Sigmoid colon (tissue), 6 donors: ENCODE measurements at regions not wholly inside any gene's neighbourhood (a gene's known extent, or its start where the extent isn't known, plus 50 kb on each side); places are given as distances from the start of the nearest gene placed in this dataset.

Source experiments
- DNase-seq: peaks from one replicate; pipeline ENCODE4 v3.0.0-alpha.2; 2019
- H3K27ac ChIP-seq, 4 donors: fragments of 200-600 bp; sonication (generic); one replicate each; pipeline ENCODE4 v1.5.1; 2016 to 2019; ENCODE audit warnings: mild to moderate bottlenecking in 1 of 4
- H3K27me3 ChIP-seq, 3 donors: fragments of 200-600 bp; sonication (generic); one replicate each; pipeline ENCODE4 v1.5.1; 2019; ENCODE audit warnings: mild to moderate bottlenecking in 1 of 3
- H3K36me3 ChIP-seq, 4 donors: fragments of 200-600 bp; sonication (generic); one replicate each; pipeline ENCODE4 v1.5.1; 2016 to 2019
- H3K4me1 ChIP-seq, 4 donors: fragments of 200-600 bp; sonication (generic); one replicate each; pipeline ENCODE4 v1.5.1; 2017 to 2019
- H3K4me3 ChIP-seq, 4 donors: fragments of 200-600 bp; sonication (generic); one replicate each; pipeline ENCODE4 v1.5.1; 2017 to 2019; ENCODE audit warnings: mild to moderate bottlenecking in 2 of 4, moderate library complexity in 1 of 4
- H3K9me3 ChIP-seq, 4 donors: fragments of 200-600 bp in 3 of 4; sonication (generic) in 3 of 4; one replicate each; pipeline versions ENCODE4 v1.5.1 to v1.6.1; 2013 to 2019
- CTCF ChIP-seq, 4 experiments: fragments of 450-650 bp in 3 of 4; fragments of 200-600 bp in 1 of 4; IDR thresholded peaks; one replicate each; pipeline ENCODE4 v1.5.1; 2016 to 2019; ENCODE audit warnings: antibody characterized with exemption in 4 of 4, mild to moderate bottlenecking in 3 of 4, moderate library complexity in 2 of 4
- EP300 ChIP-seq, 4 donors: sonication (generic); formaldehyde crosslinking; IDR thresholded peaks; one replicate each; pipeline ENCODE4 v1.6.1; 2017; ENCODE audit warnings: antibody characterized with exemption in 4 of 4
- POLR2A ChIP-seq, 2 donors: fragments of 450-650 bp; IDR thresholded peaks; one replicate each; pipeline ENCODE4 v1.6.1; 2016; ENCODE audit warnings: antibody characterized with exemption in 2 of 2, mild to moderate bottlenecking in 2 of 2, moderate library complexity in 2 of 2
- POLR2AphosphoS5 ChIP-seq, 4 donors: sonication (generic); formaldehyde crosslinking; IDR thresholded peaks; one replicate each; pipeline ENCODE4 v1.6.1; 2017; ENCODE audit warnings: antibody characterized with exemption in 4 of 4
- WGBS, 2 donors: extraction: QIAGEN DNeasy Blood & Tissue Kit; methylation state at CpG; one replicate each; pipeline ENCODE4 v1.1.7; 2013; 5-methylcytosine and 5-hydroxymethylcytosine counted together
- intact Hi-C: fragments of 100-400 bp; cut with DNase I; formaldehyde crosslinking; loops from one replicate; pipeline ENCODE4 v1.15.1; 2023
- donor health status: healthy with polysubstance abuse.
- donor health status: healthy.

GRCh38 chr17:77693301-77693700 is 265.2 kb upstream of the TNRC6C start:
- no peak for TF ChIP-seq EP300 (IDR thresholded peaks at IDR 0.05)
- DNase-seq: no peak
- peaks cover 0 to 31% (median 19%) of the 10 kb centered on the region in 4 donors for H3K4me1 ChIP-seq
- no peaks in the 10 kb centered on the region for H3K36me3 ChIP-seq
- no peak overlapping the region for H3K4me3 ChIP-seq
- H3K9me3 ChIP-seq: no peaks in the 10 kb centered on the region
- WGBS, 2 donors: 84 to 88% methylated on average over 9 of the region's 9 CpGs
- H3K27ac ChIP-seq: no peak overlapping the region
- H3K27me3 ChIP-seq: peaks cover 0 to 11% (median 0%) of the 10 kb centered on the region in 3 donors
- intact Hi-C loops: no loop called here

- intact Hi-C loops: no loop called here
- DNase-seq: no peak
- Histone ChIP-seq H3K36me3 (no peaks in the 10 kb centered on the region), H3K4me3 (no peak overlapping the region), H3K9me3 (no peaks in the 10 kb centered on the region), H3K4me1 (peaks cover 0 to 31% (median 19%) of the 10 kb centered on the region in 4 donors), H3K27me3 (peaks cover 0 to 11% (median 0%) of the 10 kb centered on the region in 3 donors), H3K27ac (no peak overlapping the region)
- TF ChIP-seq POLR2A (IDR thresholded peaks at IDR 0.05): no peak
- TF ChIP-seq POLR2AphosphoS5 (IDR thresholded peaks at IDR 0.05): no peak
- WGBS, 2 donors: 79% methylated on average over 7 of the region's 7 CpGs
Observed at GRCh38 chr17:77693776-77694175, 264.7 kb upstream of the TNRC6C start.

GRCh38 chr17:77694391-77695363 is 263.8 kb upstream of the TNRC6C start:
- no peak overlapping the region for H3K4me3 ChIP-seq
- TF ChIP-seq CTCF (IDR thresholded peaks at IDR 0.05): no peak
- no peak for TF ChIP-seq EP300 (IDR thresholded peaks at IDR 0.05)
- no peak for TF ChIP-seq POLR2AphosphoS5 (IDR thresholded peaks at IDR 0.05)
- no peak for TF ChIP-seq POLR2A (IDR thresholded peaks at IDR 0.05)
- intact Hi-C loops: no loop called here
- WGBS, 2 donors: 56 to 81% methylated on average over 11 of the region's 11 CpGs
- no peaks in the 10 kb centered on the region for H3K36me3 ChIP-seq
- no peaks in the 10 kb centered on the region for H3K9me3 ChIP-seq
- DNase-seq: no peak
- H3K27ac ChIP-seq: no peak overlapping the region
- peaks cover 0 to 31% (median 19%) of the 10 kb centered on the region in 4 donors for H3K4me1 ChIP-seq
- peaks cover 0 to 8% (median 0%) of the 10 kb centered on the region in 3 donors for H3K27me3 ChIP-seq

- H3K36me3 ChIP-seq: no peaks in the 10 kb centered on the region
- H3K4me1 ChIP-seq: peaks cover 0 to 26% (median 16%) of the 10 kb centered on the region in 4 donors
- no peak for DNase-seq
- intact Hi-C loops: no loop called here
- H3K4me3 ChIP-seq: no peak overlapping the region
- peaks cover 0 to 1% (median 0%) of the 10 kb centered on the region in 3 donors for H3K27me3 ChIP-seq
- TF ChIP-seq EP300 (IDR thresholded peaks at IDR 0.05) (no peak), CTCF (IDR thresholded peaks at IDR 0.05) (no peak), POLR2AphosphoS5 (IDR thresholded peaks at IDR 0.05) (no peak)
- H3K9me3 ChIP-seq: no peaks in the 10 kb centered on the region
- H3K27ac ChIP-seq: no peak overlapping the region
- WGBS, 2 donors: 72 to 91% methylated on average over 9 of the region's 9 CpGs
Observed at GRCh38 chr17:77695386-77695785, 263.1 kb upstream of the TNRC6C start.

GRCh38 chr17:77696151-77696720 is 262.3 kb upstream of the TNRC6C start:
- WGBS, 2 donors: 12 to 28% methylated on average over 25 to 26 of the region's 26 CpGs
- H3K36me3 ChIP-seq: no peaks in the 10 kb centered on the region
- H3K27me3 ChIP-seq: no peaks in the 10 kb centered on the region
- intact Hi-C loops: no loop called here
- DNase-seq: no peak
- no peaks in the 10 kb centered on the region for H3K9me3 ChIP-seq
- no peak for TF ChIP-seq EP300 (IDR thresholded peaks at IDR 0.05)
- TF ChIP-seq POLR2AphosphoS5 (IDR thresholded peaks at IDR 0.05): no peak
- TF ChIP-seq POLR2A (IDR thresholded peaks at IDR 0.05): no peak
- TF ChIP-seq CTCF (IDR thresholded peaks at IDR 0.05): no peak
- peak overlapping the region in 1 of 4 donors; percentile 7 for H3K27ac ChIP-seq
- H3K4me1 ChIP-seq: peaks cover 0 to 19% (median 13%) of the 10 kb centered on the region in 4 donors
- H3K4me3 ChIP-seq: peak overlapping the region in 2 of 4 donors; percentile 19 to 23
